Transverse colon (tissue), 4 donors: ENCODE measurements at regions not wholly inside any gene's neighbourhood (a gene's known extent, or its start where the extent isn't known, plus 50 kb on each side); places are given as distances from the start of the nearest gene placed in this dataset.

Experiments used
- DNase-seq: peaks from one replicate; pipeline ENCODE4 v3.0.0-alpha.2; 2019
- H3K27ac ChIP-seq, 4 donors: fragments of 200-600 bp; sonication (generic); 2 replicates each; pipeline ENCODE4 v1.5.1; 2016 to 2018; ENCODE audit warnings: inconsistent platforms in 4 of 4
- H3K27me3 ChIP-seq: fragments of 200-600 bp; sonication (generic); 2 replicates; pipeline ENCODE4 v1.5.1; 2017; ENCODE audit warnings: inconsistent platforms
- H3K36me3 ChIP-seq, 4 donors: fragments of 200-600 bp; sonication (generic); 2 replicates each; pipeline ENCODE4 v1.5.1; 2017 to 2019; ENCODE audit warnings: inconsistent platforms in 4 of 4
- H3K4me1 ChIP-seq, 4 donors: fragments of 200-600 bp; sonication (generic); 2 replicates each; pipeline ENCODE4 v1.5.1; 2017 to 2020; ENCODE audit warnings: inconsistent platforms in 4 of 4
- H3K4me3 ChIP-seq, 4 donors: fragments of 200-600 bp; sonication (generic); 1 replicate in 1 of 4; 2 replicates in 3 of 4; pipeline versions ENCODE4 v1.5.1 to v1.6.1; 2017 to 2019; ENCODE audit warnings: inconsistent platforms in 4 of 4
- H3K9me3 ChIP-seq, 2 donors: fragments of 200-600 bp; sonication (generic); 2 replicates each; pipeline ENCODE4 v1.5.1; 2017 to 2019; ENCODE audit warnings: inconsistent platforms in 2 of 2
- CTCF ChIP-seq, 5 experiments: fragments of 200-600 bp in 3 of 5; fragments of 450-650 bp in 2 of 5; sonication (generic) in 3 of 5; IDR thresholded peaks; 1 replicate in 2 of 5; 2 replicates in 3 of 5; pipeline ENCODE4 v1.5.1; 2016 to 2017; ENCODE audit warnings: antibody characterized with exemption in 5 of 5, inconsistent platforms in 3 of 5, mild to moderate bottlenecking in 2 of 5, moderate library complexity in 1 of 5
- EP300 ChIP-seq: sonication (generic); formaldehyde crosslinking; IDR thresholded peaks from one replicate; pipeline ENCODE4 v1.6.1; 2017; ENCODE audit warnings: antibody characterized with exemption, low read depth
- POLR2A ChIP-seq: fragments of 450-650 bp; IDR thresholded peaks from one replicate; pipeline ENCODE4 v1.6.1; 2016; ENCODE audit warnings: antibody characterized with exemption, mild to moderate bottlenecking, moderate library complexity
- POLR2AphosphoS5 ChIP-seq, 3 donors: sonication (generic); formaldehyde crosslinking; IDR thresholded peaks; one replicate each; pipeline ENCODE4 v1.6.1; 2016; ENCODE audit warnings: antibody characterized with exemption in 3 of 3
- WGBS, 2 donors: methylation state at CpG; one replicate each; pipeline ENCODE4 v1.1.5; 2018; ENCODE audit warnings: low coverage in 1 of 2; 5-methylcytosine and 5-hydroxymethylcytosine counted together
- in situ Hi-C, 4 donors: fragments of 200-750 bp; cut with MboI; loops; one replicate each; pipeline versions ENCODE4 v1.15.0 to v1.15.1; 2017; ENCODE audit warnings: low sequenced_read_pairs in 3 of 4, low pct_ligation_motif_present in 1 of 4, low pct_unique_long_range_greater_than_20kb in 1 of 4
- intact Hi-C: fragments of 100-400 bp; cut with DNase I; formaldehyde crosslinking; loops from one replicate; pipeline ENCODE4 v1.15.1; 2023; ENCODE audit warnings: low total_unique reads

- 14 to 67% methylated on average over 2 of the region's 2 CpGs for WGBS, 2 donors
- Histone ChIP-seq H3K4me3 (no peak overlapping the region), H3K4me1 (no peaks in the 10 kb centered on the region), H3K27ac (no peak overlapping the region), H3K36me3 (no peaks in the 10 kb centered on the region), H3K27me3 (no peaks in the 10 kb centered on the region), H3K9me3 (no peaks in the 10 kb centered on the region)
- TF ChIP-seq POLR2A (no peak), POLR2AphosphoS5 (IDR thresholded peaks at IDR 0.05) (no peak), CTCF (IDR thresholded peaks at IDR 0.05) (no peak), EP300 (no peak)
- no peak for DNase-seq
- in situ Hi-C loops = no loop called here
- intact Hi-C loops = no loop called here
These were observed 502.8 kb upstream of the CDH11 start for GRCh38 chr16:65624666-65625065.

GRCh38 chr16:65624229-65624628 is 502.4 kb upstream of the CDH11 start:
- no peak overlapping the region for H3K4me3 ChIP-seq
- no peaks in the 10 kb centered on the region for H3K4me1 ChIP-seq
- in situ Hi-C loops = no loop called here
- H3K27ac ChIP-seq = no peak overlapping the region
- TF ChIP-seq POLR2A (no peak), POLR2AphosphoS5 (IDR thresholded peaks at IDR 0.05) (no peak), EP300 (no peak), CTCF (IDR thresholded peaks at IDR 0.05) (no peak)
- no peaks in the 10 kb centered on the region for H3K36me3 ChIP-seq
- DNase-seq = no peak
- H3K9me3 ChIP-seq = no peaks in the 10 kb centered on the region
- intact Hi-C loops = no loop called here
- H3K27me3 ChIP-seq = no peaks in the 10 kb centered on the region
- 80% methylated on average over 2 of the region's 2 CpGs; no CpG with 5 or more reads in 1 of the 2 donors for WGBS, 2 donors

GRCh38 chr16:65622871-65623270 is 501.0 kb upstream of the CDH11 start:
- Histone ChIP-seq H3K9me3 (no peaks in the 10 kb centered on the region), H3K4me1 (no peaks in the 10 kb centered on the region), H3K27ac (no peak overlapping the region), H3K36me3 (no peaks in the 10 kb centered on the region), H3K4me3 (no peak overlapping the region), H3K27me3 (no peaks in the 10 kb centered on the region)
- 78 to 83% methylated on average over 1 to 4 of the region's 4 CpGs for WGBS, 2 donors
- TF ChIP-seq EP300 (no peak), POLR2A (no peak), CTCF (IDR thresholded peaks at IDR 0.05) (no peak), POLR2AphosphoS5 (IDR thresholded peaks at IDR 0.05) (no peak)
- in situ Hi-C loops (no loop called here), intact Hi-C loops (no loop called here)
- DNase-seq = no peak

- no peak for DNase-seq
- TF ChIP-seq EP300 (no peak), CTCF (IDR thresholded peaks at IDR 0.05) (no peak), POLR2A (no peak)
- Histone ChIP-seq H3K4me3 (no peak overlapping the region), H3K27me3 (no peaks in the 10 kb centered on the region), H3K4me1 (no peaks in the 10 kb centered on the region), H3K36me3 (no peaks in the 10 kb centered on the region), H3K27ac (no peak overlapping the region), H3K9me3 (no peaks in the 10 kb centered on the region)
- in situ Hi-C loops = no loop called here
- WGBS, 2 donors = 81 to 88% methylated on average over 3 to 5 of the region's 5 CpGs
- intact Hi-C loops = no loop called here
These were observed 500.3 kb upstream of the CDH11 start for GRCh38 chr16:65622151-65622550.
